ENCODE measurements at regions not wholly inside any gene's neighbourhood (a gene's known extent, or its start where the extent isn't known, plus 50 kb on each side); places are given as distances from the start of the nearest gene placed in this dataset.

DNA sequence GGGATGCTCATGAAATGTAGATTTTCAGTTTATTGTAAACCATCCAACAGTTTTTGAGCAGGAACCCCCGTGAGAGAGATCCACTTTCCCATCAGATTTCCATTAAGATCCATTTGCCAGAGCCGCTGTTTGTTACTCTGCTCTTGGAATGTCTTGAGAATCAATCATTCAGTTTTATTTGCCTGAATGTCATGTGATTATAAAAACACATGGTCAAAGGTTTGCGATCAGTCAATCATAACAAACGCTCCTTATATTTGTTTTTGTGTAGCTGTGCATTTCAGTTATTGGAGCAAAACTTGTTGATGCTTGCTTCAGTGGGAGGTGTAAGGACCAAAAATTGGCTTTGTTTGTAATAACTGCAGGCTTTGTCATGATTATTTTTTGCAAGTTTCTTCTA is 155.8 kb upstream of the RHOBTB1 start:
- TF ChIP-seq, protein P1, sequence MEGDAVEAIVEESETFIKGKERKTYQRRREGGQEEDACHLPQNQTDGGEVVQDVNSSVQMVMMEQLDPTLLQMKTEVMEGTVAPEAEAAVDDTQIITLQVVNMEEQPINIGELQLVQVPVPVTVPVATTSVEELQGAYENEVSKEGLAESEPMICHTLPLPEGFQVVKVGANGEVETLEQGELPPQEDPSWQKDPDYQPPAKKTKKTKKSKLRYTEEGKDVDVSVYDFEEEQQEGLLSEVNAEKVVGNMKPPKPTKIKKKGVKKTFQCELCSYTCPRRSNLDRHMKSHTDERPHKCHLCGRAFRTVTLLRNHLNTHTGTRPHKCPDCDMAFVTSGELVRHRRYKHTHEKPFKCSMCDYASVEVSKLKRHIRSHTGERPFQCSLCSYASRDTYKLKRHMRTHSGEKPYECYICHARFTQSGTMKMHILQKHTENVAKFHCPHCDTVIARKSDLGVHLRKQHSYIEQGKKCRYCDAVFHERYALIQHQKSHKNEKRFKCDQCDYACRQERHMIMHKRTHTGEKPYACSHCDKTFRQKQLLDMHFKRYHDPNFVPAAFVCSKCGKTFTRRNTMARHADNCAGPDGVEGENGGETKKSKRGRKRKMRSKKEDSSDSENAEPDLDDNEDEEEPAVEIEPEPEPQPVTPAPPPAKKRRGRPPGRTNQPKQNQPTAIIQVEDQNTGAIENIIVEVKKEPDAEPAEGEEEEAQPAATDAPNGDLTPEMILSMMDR (IDR thresholded peaks at IDR 0.05; ENCODE audit: borderline replicate concordance, control extremely low read depth, extremely low read depth, insufficient read depth, missing control alignments), result no peak
- no peak for DNase-seq (ENCODE audit: low spot score)
- in situ Hi-C loops (cut with MboI; ENCODE audit: low sequenced_read_pairs, unreplicated experiment), result no loop called here

DNA sequence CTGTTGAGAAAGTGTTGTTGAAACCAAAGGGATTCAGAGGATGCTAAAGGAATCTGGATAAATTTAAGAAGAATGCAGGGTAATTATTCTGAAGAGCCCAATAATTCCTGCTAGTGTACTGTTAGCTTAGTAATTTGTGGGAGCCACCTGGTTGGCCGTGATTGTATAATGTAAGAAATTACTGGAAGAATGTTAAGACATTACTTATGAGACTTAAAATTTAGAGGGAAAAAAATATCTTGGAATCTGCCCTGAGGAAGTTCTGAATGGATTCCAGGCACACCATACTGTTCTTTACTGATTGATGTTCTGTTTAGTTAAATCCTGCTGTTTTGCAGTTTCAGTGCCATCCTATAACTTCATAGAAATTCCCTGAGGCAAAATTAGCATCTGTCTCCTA is 155.0 kb upstream of the RHOBTB1 start:
- in situ Hi-C loops (cut with MboI; ENCODE audit: low sequenced_read_pairs, unreplicated experiment), result no loop called here
- no peak for DNase-seq (ENCODE audit: low spot score)
- TF ChIP-seq, protein P1 (IDR thresholded peaks at IDR 0.05; ENCODE audit: borderline replicate concordance, control extremely low read depth, extremely low read depth, insufficient read depth, missing control alignments), result no peak

DNA sequence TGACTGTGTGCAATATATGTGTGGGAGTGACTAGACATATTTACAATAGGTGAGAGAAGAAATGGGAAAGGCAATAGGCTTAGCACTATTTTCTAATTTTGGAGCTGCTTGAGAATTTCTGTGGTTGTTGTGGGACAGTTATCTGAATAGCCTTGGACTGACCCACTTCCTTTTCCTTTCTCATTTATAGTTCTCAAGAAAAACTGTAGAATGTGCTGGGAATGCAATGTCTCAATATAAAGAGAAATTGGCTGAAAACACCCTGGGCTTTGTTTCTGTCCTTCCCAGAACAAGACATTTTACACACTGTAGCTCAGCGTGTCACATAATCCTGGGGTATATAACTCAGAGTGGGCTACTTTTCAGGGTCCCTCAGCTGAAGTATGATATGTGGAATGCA is 153.0 kb upstream of the RHOBTB1 start:
- TF ChIP-seq, protein P1 (IDR thresholded peaks at IDR 0.05; ENCODE audit: borderline replicate concordance, control extremely low read depth, extremely low read depth, insufficient read depth, missing control alignments), result no peak
- in situ Hi-C loops (cut with MboI; ENCODE audit: low sequenced_read_pairs, unreplicated experiment), result no loop called here
- DNase-seq (ENCODE audit: low spot score), result no peak

DNA sequence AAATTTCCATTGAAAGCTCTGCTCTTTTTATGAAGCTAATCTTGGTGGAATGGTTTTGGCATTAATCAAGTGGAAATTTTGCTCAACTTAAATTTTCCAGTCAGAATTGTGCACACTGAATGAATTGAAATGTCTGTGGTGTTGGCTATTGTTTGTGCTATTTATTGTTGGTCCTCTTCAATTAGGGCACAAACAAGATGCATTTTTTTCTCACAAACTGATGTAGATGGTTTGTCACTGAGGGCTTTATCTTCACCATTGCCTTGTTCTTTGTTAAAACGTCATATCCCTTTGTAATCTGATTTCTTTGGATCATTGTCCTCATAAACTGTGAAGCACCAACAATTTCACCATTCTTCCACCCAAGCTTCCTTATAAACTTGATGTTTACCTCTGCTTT is 152.1 kb upstream of the RHOBTB1 start:
- in situ Hi-C loops (cut with MboI; ENCODE audit: low sequenced_read_pairs, unreplicated experiment), result no loop called here
- TF ChIP-seq, protein P1 (IDR thresholded peaks at IDR 0.05; ENCODE audit: borderline replicate concordance, control extremely low read depth, extremely low read depth, insufficient read depth, missing control alignments), result no peak

DNA sequence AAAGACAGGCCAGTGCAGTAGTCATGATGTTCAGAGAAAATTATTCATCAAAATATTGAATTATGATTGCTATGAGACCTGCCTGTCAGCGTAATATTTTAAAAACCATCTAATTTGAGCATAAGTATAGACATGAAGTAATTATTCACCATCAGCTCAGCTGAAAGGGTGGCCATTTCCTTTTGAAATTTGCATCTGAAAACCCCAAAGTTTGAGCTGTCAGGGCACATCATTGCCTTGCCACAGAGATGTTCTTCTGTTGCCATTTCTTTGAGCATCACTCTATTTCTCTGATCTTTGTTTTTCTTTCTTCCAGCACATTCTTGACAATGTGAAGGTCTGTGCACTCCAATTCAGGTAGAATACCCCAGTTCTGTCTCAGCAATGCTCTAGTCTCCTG is 147.5 kb upstream of the RHOBTB1 start:
- TF ChIP-seq, protein P1 (IDR thresholded peaks at IDR 0.05; ENCODE audit: borderline replicate concordance, control extremely low read depth, extremely low read depth, insufficient read depth, missing control alignments), result no peak
- no peak for DNase-seq (ENCODE audit: low spot score)
- in situ Hi-C loops (cut with MboI; ENCODE audit: low sequenced_read_pairs, unreplicated experiment), result no loop called here

More for the DNA sequence above, 152.1 kb upstream of the RHOBTB1 start:
- DNase-seq (ENCODE audit: low spot score), result no peak

DNA sequence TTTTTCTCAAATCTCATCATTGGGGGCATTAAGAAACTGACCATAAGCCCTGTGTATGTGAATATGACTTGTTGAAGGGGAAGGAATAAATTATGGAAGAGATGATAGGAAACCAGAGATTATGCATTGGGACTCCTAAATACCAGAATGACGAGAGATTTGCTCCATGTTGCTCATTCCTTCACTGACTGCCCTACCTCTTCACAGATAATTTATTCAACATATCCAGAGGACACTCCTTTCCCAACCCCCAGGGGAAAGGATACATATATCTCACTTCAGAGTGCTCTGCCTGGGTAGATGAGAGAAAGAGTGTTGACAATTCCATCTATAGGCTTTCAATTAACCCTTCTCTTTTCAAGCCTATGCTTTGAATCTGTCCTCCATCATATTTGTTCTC is 145.3 kb upstream of the RHOBTB1 start:
- TF ChIP-seq, protein P1 (IDR thresholded peaks at IDR 0.05; ENCODE audit: borderline replicate concordance, control extremely low read depth, extremely low read depth, insufficient read depth, missing control alignments), result no peak
- no peak for DNase-seq (ENCODE audit: low spot score)
- in situ Hi-C loops (cut with MboI; ENCODE audit: low sequenced_read_pairs, unreplicated experiment), result no loop called here

DNA sequence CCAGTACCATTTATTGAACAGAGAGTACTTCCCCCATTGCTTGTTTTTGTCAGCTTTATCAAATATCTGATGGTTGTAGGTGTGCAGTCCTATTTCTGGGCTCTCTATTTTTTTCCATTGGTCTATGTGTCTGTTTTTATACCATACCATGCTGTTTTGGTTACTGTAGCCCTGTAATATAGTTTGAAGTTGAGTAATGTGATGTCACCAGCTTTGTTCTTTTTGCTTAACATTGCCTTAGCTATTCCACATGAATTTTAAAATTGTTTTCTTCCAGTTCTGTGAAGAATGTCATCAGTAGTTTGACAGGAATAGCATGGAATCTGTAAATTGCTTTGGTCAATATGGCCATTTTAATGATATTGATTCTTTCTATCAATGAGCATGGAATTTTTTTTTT is 140.5 kb upstream of the RHOBTB1 start:
- TF ChIP-seq, protein P1 (IDR thresholded peaks at IDR 0.05; ENCODE audit: borderline replicate concordance, control extremely low read depth, extremely low read depth, insufficient read depth, missing control alignments), result no peak
- in situ Hi-C loops (cut with MboI; ENCODE audit: low sequenced_read_pairs, unreplicated experiment), result no loop called here
- DNase-seq (ENCODE audit: low spot score), result no peak
